ENCODE measurements at regions not wholly inside any gene's neighbourhood (a gene's known extent, or its start where the extent isn't known, plus 50 kb on each side); places are given as distances from the start of the nearest gene placed in this dataset.

DNA sequence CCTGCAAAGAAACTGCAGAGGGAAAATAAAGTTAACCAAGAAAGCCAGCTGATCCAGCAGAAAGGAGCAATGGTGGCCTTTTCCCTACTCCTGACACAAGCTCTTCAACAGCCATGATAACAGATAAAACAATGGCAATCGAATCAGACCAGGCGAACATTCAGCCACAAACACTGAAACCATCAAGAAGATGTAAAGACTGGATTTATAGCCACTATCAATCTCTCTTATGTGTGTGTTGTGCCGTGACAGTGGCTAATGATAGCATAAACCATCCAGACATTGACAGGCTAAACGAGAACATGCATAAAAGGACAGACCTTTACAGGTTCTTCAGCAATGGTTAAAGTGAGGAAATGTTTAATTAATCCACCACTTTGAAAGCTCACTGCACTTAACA, 78.1 kb upstream of the RAB4A start:
- Histone ChIP-seq H4K20me1 (ENCODE audit: insufficient read depth, low read length) (no peaks in the 10 kb centered on the region), H2AFZ (ENCODE audit: low read length) (no peak overlapping the region), H3K4me3 (ENCODE audit: insufficient read depth, low read length) (no peak overlapping the region), H3K36me3 (ENCODE audit: insufficient read depth, low read length) (no peaks in the 10 kb centered on the region), H3K27me3 (ENCODE audit: insufficient read depth, low read length) (no peaks in the 10 kb centered on the region), H3K79me2 (ENCODE audit: insufficient read depth, low read length) (no peaks in the 10 kb centered on the region), H3K27ac (ENCODE audit: low read depth, low read length) (no peak overlapping the region), H3K4me1 (ENCODE audit: insufficient read depth, low read length) (peaks cover 27% of the 10 kb centered on the region), H3K9me3 (ENCODE audit: low read depth, low read length) (no peaks in the 10 kb centered on the region), H3K4me2 (ENCODE audit: insufficient read depth, low read length) (no peak overlapping the region)
- no peak for DNase-seq (ENCODE audit: insufficient read length, low spot score, missing footprints)
- TF ChIP-seq, protein P1, sequence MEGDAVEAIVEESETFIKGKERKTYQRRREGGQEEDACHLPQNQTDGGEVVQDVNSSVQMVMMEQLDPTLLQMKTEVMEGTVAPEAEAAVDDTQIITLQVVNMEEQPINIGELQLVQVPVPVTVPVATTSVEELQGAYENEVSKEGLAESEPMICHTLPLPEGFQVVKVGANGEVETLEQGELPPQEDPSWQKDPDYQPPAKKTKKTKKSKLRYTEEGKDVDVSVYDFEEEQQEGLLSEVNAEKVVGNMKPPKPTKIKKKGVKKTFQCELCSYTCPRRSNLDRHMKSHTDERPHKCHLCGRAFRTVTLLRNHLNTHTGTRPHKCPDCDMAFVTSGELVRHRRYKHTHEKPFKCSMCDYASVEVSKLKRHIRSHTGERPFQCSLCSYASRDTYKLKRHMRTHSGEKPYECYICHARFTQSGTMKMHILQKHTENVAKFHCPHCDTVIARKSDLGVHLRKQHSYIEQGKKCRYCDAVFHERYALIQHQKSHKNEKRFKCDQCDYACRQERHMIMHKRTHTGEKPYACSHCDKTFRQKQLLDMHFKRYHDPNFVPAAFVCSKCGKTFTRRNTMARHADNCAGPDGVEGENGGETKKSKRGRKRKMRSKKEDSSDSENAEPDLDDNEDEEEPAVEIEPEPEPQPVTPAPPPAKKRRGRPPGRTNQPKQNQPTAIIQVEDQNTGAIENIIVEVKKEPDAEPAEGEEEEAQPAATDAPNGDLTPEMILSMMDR (IDR thresholded peaks at IDR 0.05; ENCODE audit: extremely low read depth, low read depth, low read length) = no peak

DNA sequence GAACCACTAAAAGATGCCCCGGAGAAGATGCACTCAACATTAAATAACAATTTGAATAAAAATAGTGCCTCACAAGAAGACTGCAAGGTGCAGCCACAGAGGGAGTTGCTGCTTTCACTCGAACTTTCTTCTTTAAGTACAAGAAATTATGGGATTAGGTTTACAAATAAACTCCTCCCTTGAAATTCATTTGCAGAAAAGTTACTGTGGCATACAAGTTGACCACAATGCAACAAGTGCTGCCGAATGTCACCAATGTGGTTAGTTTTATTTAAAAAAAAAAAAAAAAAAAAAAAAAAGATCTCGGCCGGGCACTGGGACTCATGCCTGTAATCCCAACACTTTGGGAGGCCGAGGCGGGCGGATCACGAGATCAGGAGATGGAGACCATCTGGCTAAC, 76.8 kb upstream of the RAB4A start:
- no peak overlapping the region for H2AFZ ChIP-seq (ENCODE audit: low read length)

DNA sequence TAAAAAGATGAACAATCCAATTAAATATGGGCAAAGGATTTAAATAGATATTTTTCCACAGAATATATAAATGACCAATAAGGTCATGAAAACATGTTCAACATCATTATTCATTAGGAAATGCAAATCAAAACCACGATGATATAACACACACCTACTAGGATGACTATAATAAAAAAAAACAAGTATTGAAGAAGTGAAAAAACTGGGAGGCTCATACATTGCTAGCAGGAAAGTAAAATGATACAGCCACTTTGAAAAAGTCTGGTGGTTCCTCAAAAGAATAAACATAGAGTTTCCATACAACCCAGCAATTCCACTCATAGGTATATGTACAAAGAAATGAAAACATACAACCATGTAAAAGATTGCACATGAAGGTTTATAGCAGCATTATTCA, 75.7 kb upstream of the RAB4A start:
- Histone ChIP-seq H3K4me1 (ENCODE audit: insufficient read depth, low read length) (peaks cover 30% of the 10 kb centered on the region), H3K9me3 (ENCODE audit: low read depth, low read length) (no peaks in the 10 kb centered on the region), H3K4me2 (ENCODE audit: insufficient read depth, low read length) (no peak overlapping the region), H3K36me3 (ENCODE audit: insufficient read depth, low read length) (no peaks in the 10 kb centered on the region), H3K79me2 (ENCODE audit: insufficient read depth, low read length) (no peaks in the 10 kb centered on the region), H3K27ac (ENCODE audit: low read depth, low read length) (no peak overlapping the region), H3K4me3 (ENCODE audit: insufficient read depth, low read length) (no peak overlapping the region), H3K27me3 (ENCODE audit: insufficient read depth, low read length) (no peaks in the 10 kb centered on the region), H4K20me1 (ENCODE audit: insufficient read depth, low read length) (no peaks in the 10 kb centered on the region), H2AFZ (ENCODE audit: low read length) (no peak overlapping the region)
- TF ChIP-seq, protein P1 (IDR thresholded peaks at IDR 0.05; ENCODE audit: extremely low read depth, low read depth, low read length) = no peak
- DNase-seq (ENCODE audit: insufficient read length, low spot score, missing footprints) = no peak

More for the DNA sequence above, 76.8 kb upstream of the RAB4A start:
- Histone ChIP-seq H3K27ac (ENCODE audit: low read depth, low read length) (no peak overlapping the region), H3K4me2 (ENCODE audit: insufficient read depth, low read length) (no peak overlapping the region), H3K79me2 (ENCODE audit: insufficient read depth, low read length) (no peaks in the 10 kb centered on the region), H4K20me1 (ENCODE audit: insufficient read depth, low read length) (no peaks in the 10 kb centered on the region), H3K27me3 (ENCODE audit: insufficient read depth, low read length) (no peaks in the 10 kb centered on the region), H3K4me1 (ENCODE audit: insufficient read depth, low read length) (peaks cover 27% of the 10 kb centered on the region), H3K4me3 (ENCODE audit: insufficient read depth, low read length) (no peak overlapping the region), H3K36me3 (ENCODE audit: insufficient read depth, low read length) (no peaks in the 10 kb centered on the region), H3K9me3 (ENCODE audit: low read depth, low read length) (no peaks in the 10 kb centered on the region)
- DNase-seq (ENCODE audit: insufficient read length, low spot score, missing footprints) = peak; percentile 4
- TF ChIP-seq, protein P1 (IDR thresholded peaks at IDR 0.05; ENCODE audit: extremely low read depth, low read depth, low read length) = no peak

DNA sequence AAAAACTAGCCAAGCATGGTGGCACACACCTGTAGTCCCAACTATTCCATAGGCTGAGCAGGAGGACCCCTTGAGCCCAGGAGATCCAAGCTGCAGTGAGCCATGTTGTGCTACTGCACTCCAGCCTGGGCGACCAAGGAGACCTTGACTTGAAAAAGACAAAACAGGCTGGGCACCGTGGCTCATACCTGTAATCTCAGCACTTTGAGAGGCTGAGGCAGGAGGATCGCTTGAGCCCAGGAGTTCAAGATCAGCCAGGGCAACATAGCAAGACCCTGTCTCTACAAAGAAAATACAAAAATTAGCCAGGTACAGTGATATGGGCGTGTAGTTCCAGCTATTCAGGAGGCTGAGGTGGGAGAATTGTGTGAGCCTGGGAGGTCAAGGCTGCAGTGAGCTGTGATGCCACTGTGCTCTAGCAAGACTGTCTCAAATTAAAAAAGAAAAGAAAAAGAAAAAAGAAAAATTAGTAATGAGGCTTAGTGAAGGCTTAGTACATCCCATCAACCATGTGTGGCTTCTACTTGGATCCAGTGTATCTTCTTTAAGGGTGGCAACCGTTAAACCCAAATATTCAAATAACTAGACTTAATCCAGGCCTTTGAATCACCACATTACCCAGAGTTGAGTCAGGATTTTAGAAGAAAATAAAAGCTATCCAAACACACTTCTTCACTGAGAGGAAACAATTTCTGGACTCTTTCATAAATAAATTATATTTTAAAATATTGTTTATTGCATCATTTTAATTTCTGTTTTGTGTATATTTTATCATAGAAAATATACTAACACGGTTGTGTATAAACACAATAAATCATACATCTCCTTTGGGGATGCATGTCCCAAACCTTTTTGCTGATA, 74.3 kb upstream of the RAB4A start:
- Histone ChIP-seq H3K9me3 (ENCODE audit: low read depth, low read length) (no peaks in the 10 kb centered on the region), H2AFZ (ENCODE audit: low read length) (peak overlapping the region; percentile 13), H3K4me2 (ENCODE audit: insufficient read depth, low read length) (no peak overlapping the region), H3K4me1 (ENCODE audit: insufficient read depth, low read length) (peaks cover 21% of the 10 kb centered on the region), H3K27me3 (ENCODE audit: insufficient read depth, low read length) (peaks cover 3% of the 10 kb centered on the region), H3K79me2 (ENCODE audit: insufficient read depth, low read length) (no peaks in the 10 kb centered on the region), H3K36me3 (ENCODE audit: insufficient read depth, low read length) (no peaks in the 10 kb centered on the region), H4K20me1 (ENCODE audit: insufficient read depth, low read length) (no peaks in the 10 kb centered on the region), H3K27ac (ENCODE audit: low read depth, low read length) (no peak overlapping the region), H3K4me3 (ENCODE audit: insufficient read depth, low read length) (no peak overlapping the region)
- DNase-seq (ENCODE audit: insufficient read length, low spot score, missing footprints) = peak; percentile 41
- TF ChIP-seq, protein P1 (IDR thresholded peaks at IDR 0.05; ENCODE audit: extremely low read depth, low read depth, low read length) = no peak
